Upper lobe of left lung (tissue), 4 donors: ENCODE measurements at regions not wholly inside any gene's neighbourhood (a gene's known extent, or its start where the extent isn't known, plus 50 kb on each side); places are given as distances from the start of the nearest gene placed in this dataset.

Experiments used
- POLR2A ChIP-seq, 4 donors: fragments of 450-650 bp; IDR thresholded peaks; one replicate each; pipeline ENCODE4 v1.5.1; 2016 to 2017; ENCODE audit warnings: antibody characterized with exemption in 4 of 4, mild to moderate bottlenecking in 2 of 4
- TF ChIP-seq, protein P1 (sequence below), 6 experiments: fragments of 450-650 bp in 4 of 6; fragments of 200-600 bp in 2 of 6; sonication (generic) in 2 of 6; IDR thresholded peaks; one replicate each; pipeline ENCODE4 v1.5.1; 2016 to 2019; ENCODE audit warnings: antibody characterized with exemption in 6 of 6

DNA sequence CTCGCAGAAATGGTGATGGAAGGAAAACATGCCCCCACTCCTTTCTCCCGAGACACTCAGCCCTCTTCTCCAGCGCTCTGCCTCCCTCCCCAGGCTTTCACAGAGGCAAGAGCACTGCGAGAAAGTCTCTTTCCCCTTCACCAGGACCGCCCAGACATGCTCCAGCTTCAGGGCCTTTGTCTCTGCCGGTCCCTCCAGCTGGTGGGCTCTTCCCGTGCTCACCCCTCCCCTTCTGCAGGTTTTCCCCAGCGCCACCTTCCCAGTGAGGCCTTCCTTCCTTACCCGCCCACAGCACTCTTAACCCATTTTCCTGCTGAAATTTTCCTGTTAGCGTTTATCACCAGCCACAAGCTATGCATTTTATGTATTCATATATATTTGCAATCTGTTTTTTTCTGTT, 86.2 kb downstream of the TFAP2C start:
- TF ChIP-seq, protein P1, sequence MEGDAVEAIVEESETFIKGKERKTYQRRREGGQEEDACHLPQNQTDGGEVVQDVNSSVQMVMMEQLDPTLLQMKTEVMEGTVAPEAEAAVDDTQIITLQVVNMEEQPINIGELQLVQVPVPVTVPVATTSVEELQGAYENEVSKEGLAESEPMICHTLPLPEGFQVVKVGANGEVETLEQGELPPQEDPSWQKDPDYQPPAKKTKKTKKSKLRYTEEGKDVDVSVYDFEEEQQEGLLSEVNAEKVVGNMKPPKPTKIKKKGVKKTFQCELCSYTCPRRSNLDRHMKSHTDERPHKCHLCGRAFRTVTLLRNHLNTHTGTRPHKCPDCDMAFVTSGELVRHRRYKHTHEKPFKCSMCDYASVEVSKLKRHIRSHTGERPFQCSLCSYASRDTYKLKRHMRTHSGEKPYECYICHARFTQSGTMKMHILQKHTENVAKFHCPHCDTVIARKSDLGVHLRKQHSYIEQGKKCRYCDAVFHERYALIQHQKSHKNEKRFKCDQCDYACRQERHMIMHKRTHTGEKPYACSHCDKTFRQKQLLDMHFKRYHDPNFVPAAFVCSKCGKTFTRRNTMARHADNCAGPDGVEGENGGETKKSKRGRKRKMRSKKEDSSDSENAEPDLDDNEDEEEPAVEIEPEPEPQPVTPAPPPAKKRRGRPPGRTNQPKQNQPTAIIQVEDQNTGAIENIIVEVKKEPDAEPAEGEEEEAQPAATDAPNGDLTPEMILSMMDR (IDR thresholded peaks at IDR 0.05), result no peak
- TF ChIP-seq POLR2A (IDR thresholded peaks at IDR 0.05), result no peak
